OCI-LY3 (cell line): ENCODE measurements at regions not wholly inside any gene's neighbourhood (a gene's known extent, or its start where the extent isn't known, plus 50 kb on each side); places are given as distances from the start of the nearest gene placed in this dataset.

Experiments used
- H2AFZ ChIP-seq: fragments of 200-600, 300-600 bp; shearing (Covaris generic); 2 replicates; pipeline ENCODE4 v1.6.0; 2014; ENCODE audit warnings: antibody characterized with exemption, low read depth, low read length
- H3K27ac ChIP-seq: fragments of 200-600, 300-600 bp; sonication (generic); 2 replicates; pipeline ENCODE4 v1.5.1; 2014; ENCODE audit warnings: mild to moderate bottlenecking, low read length, moderate library complexity, mixed read lengths
- H3K27me3 ChIP-seq: fragments of 200-600, 300-600 bp; sonication (generic); 2 replicates; pipeline ENCODE4 v1.6.1; 2014; ENCODE audit warnings: low read depth, low read length, mixed read lengths
- H3K36me3 ChIP-seq: fragments of 200-600, 300-600 bp; sonication (generic); replicated peaks from 2 replicates; pipeline ENCODE3; 2014; ENCODE audit warnings: low read depth, low read length, mixed read lengths
- H3K4me1 ChIP-seq: fragments of 300-600, 200-600 bp; sonication (generic); 2 replicates; pipeline ENCODE4 v1.6.1; 2014; ENCODE audit warnings: low read length, mixed read lengths
- H3K4me2 ChIP-seq: fragments of 200-600, 300-600 bp; sonication (generic); 2 replicates; pipeline ENCODE4 v1.6.1; 2014; ENCODE audit warnings: low read length, mixed read lengths
- H3K4me3 ChIP-seq: fragments of 300-600, 200-600 bp; sonication (generic); 2 replicates; pipeline ENCODE4 v1.5.1; 2014; ENCODE audit warnings: antibody characterized with exemption, mild to moderate bottlenecking, low read length, moderate library complexity
- H3K79me2 ChIP-seq: fragments of 300-600, 200-600 bp; shearing (Covaris generic); 2 replicates; pipeline ENCODE4 v1.6.1; 2014; ENCODE audit warnings: mild to moderate bottlenecking, low read length, mixed read lengths
- H3K9ac ChIP-seq: fragments of 300-600, 200-600 bp; shearing (Covaris generic); 2 replicates; pipeline ENCODE4 v1.6.0; 2014; ENCODE audit warnings: mild to moderate bottlenecking, low read length, moderate library complexity
- H3K9me3 ChIP-seq: fragments of 200-600, 300-600 bp; shearing (Covaris generic); 2 replicates; pipeline ENCODE4 v1.6.1; 2014; ENCODE audit warnings: low read length, mixed read lengths; ENCODE audit not compliant: insufficient read depth
- H4K20me1 ChIP-seq: fragments of 200-600, 300-600 bp; sonication (generic); 2 replicates; pipeline ENCODE4 v1.6.1; 2016; ENCODE audit warnings: low read length, mixed read lengths; ENCODE audit not compliant: insufficient read depth
- EZH2phosphoT487 ChIP-seq: fragments of 200-600 bp; shearing (Covaris generic); IDR thresholded peaks from 2 replicates; pipeline ENCODE4 v1.6.1; 2018; ENCODE audit warnings: antibody characterized with exemption, mixed run types, low read depth
- TF ChIP-seq, protein P1 (sequence below): fragments of 200-600, 300-600 bp; sonication (generic); IDR thresholded peaks from 2 replicates; pipeline ENCODE4 v1.5.1; 2014; ENCODE audit warnings: antibody characterized with exemption, low read length, low read depth

DNA sequence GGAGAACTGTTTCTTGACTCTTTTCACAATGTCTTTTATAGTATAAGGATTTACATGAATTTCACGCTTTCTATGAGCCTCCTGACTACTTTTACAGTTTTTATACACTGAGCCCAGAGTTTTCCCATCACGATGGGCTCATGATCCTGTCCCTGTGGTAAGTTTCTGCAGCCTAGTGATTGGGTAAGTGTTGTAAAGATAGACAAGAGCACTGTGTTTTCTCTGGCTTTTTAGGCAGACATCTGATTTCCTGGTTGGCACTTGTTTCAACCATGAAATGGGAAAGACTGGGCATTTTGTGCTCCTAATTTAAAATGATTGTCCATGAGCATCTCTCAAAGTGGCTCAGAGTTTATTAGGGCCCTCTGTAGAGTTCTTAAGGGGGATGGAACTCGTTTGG, 299.0 kb downstream of the FAT3 start:
- Histone ChIP-seq H3K4me3 (no peak overlapping the region), H3K4me2 (no peak overlapping the region)

DNA sequence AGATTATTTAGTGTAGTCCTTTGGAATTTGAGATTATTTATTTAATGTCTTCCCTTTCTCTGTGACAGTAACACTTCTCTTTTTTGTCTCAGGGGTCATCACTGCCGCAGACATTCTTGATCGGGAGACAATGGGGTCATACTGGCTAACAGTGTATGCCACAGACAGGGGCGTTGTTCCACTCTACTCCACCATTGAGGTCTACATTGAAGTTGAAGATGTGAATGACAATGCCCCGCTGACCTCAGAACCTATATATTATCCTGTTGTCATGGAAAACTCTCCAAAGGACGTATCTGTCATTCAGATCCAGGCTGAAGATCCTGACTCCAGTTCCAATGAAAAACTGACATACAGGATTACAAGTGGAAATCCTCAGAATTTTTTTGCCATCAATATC, 299.9 kb downstream of the FAT3 start:
- Histone ChIP-seq H3K36me3 (no peaks in the 10 kb centered on the region), H3K27ac (no peak overlapping the region), H2AFZ (no peak overlapping the region), H3K4me2 (no peak overlapping the region), H3K79me2 (no peaks in the 10 kb centered on the region), H3K4me3 (no peak overlapping the region), H4K20me1 (no peaks in the 10 kb centered on the region), H3K9me3 (no peaks in the 10 kb centered on the region), H3K9ac (no peak overlapping the region), H3K27me3 (no peaks in the 10 kb centered on the region), H3K4me1 (no peaks in the 10 kb centered on the region)
- TF ChIP-seq EZH2phosphoT487 = no peak
- TF ChIP-seq, protein P1, sequence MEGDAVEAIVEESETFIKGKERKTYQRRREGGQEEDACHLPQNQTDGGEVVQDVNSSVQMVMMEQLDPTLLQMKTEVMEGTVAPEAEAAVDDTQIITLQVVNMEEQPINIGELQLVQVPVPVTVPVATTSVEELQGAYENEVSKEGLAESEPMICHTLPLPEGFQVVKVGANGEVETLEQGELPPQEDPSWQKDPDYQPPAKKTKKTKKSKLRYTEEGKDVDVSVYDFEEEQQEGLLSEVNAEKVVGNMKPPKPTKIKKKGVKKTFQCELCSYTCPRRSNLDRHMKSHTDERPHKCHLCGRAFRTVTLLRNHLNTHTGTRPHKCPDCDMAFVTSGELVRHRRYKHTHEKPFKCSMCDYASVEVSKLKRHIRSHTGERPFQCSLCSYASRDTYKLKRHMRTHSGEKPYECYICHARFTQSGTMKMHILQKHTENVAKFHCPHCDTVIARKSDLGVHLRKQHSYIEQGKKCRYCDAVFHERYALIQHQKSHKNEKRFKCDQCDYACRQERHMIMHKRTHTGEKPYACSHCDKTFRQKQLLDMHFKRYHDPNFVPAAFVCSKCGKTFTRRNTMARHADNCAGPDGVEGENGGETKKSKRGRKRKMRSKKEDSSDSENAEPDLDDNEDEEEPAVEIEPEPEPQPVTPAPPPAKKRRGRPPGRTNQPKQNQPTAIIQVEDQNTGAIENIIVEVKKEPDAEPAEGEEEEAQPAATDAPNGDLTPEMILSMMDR = no peak

More for the DNA sequence above, 299.0 kb downstream of the FAT3 start:
- no peaks in the 10 kb centered on the region for H3K4me1 ChIP-seq
- TF ChIP-seq EZH2phosphoT487 = no peak
- TF ChIP-seq, protein P1 = no peak
- H3K9me3 ChIP-seq = no peaks in the 10 kb centered on the region
- no peak overlapping the region for H2AFZ ChIP-seq
- no peaks in the 10 kb centered on the region for H3K79me2 ChIP-seq
- H3K27ac ChIP-seq = no peak overlapping the region
- H4K20me1 ChIP-seq = no peaks in the 10 kb centered on the region
- H3K36me3 ChIP-seq = no peaks in the 10 kb centered on the region
- H3K9ac ChIP-seq = no peak overlapping the region
- H3K27me3 ChIP-seq = no peaks in the 10 kb centered on the region

- TF ChIP-seq EZH2phosphoT487 = no peak
- TF ChIP-seq, protein P1 = peak; percentile 30; the same call in 1 of the 2 replicates
- H3K9me3 ChIP-seq = no peaks in the 10 kb centered on the region
- no peaks in the 10 kb centered on the region for H3K79me2 ChIP-seq
- no peak overlapping the region for H3K27ac ChIP-seq
- no peak overlapping the region for H3K4me2 ChIP-seq
- no peaks in the 10 kb centered on the region for H3K4me1 ChIP-seq
- no peaks in the 10 kb centered on the region for H3K27me3 ChIP-seq
- no peaks in the 10 kb centered on the region for H4K20me1 ChIP-seq
- no peaks in the 10 kb centered on the region for H3K36me3 ChIP-seq
- H3K9ac ChIP-seq = no peak overlapping the region
- H2AFZ ChIP-seq = no peak overlapping the region
- no peak overlapping the region for H3K4me3 ChIP-seq
Observed at GRCh38 chr11:92527467-92527866, 302.8 kb downstream of the FAT3 start.

GRCh38 chr11:92528001-92528400, 303.4 kb downstream of the FAT3 start:
- TF ChIP-seq, protein P1 = no peak
- TF ChIP-seq EZH2phosphoT487 = no peak
- no peak overlapping the region for H3K9ac ChIP-seq
- no peak overlapping the region for H3K27ac ChIP-seq
- no peaks in the 10 kb centered on the region for H3K79me2 ChIP-seq
- H3K27me3 ChIP-seq = no peaks in the 10 kb centered on the region
- no peaks in the 10 kb centered on the region for H3K4me1 ChIP-seq
- no peak overlapping the region for H2AFZ ChIP-seq
- no peak overlapping the region for H3K4me2 ChIP-seq
- no peaks in the 10 kb centered on the region for H4K20me1 ChIP-seq
- no peak overlapping the region for H3K4me3 ChIP-seq
- no peaks in the 10 kb centered on the region for H3K9me3 ChIP-seq
- no peaks in the 10 kb centered on the region for H3K36me3 ChIP-seq
